ENCODE measurements at regions not wholly inside any gene's neighbourhood (a gene's known extent, or its start where the extent isn't known, plus 50 kb on each side); places are given as distances from the start of the nearest gene placed in this dataset.

DNA sequence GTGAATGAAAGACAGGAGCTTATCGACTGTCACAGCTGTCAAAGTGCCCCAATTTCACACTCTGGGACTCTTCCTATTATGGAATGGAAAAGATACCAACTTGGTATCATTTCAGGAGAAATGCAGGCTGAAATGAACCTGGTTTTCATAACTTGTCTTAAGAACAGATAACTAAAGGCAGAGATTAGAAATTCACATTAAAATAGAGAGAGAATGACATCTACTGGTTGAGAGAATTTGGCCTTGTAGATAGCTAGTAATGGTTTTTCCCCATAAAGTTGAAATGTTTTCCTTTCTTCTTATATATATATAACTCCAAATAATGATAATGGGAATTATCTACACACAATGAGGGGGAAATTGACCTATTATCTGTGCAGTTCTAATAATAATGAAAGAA lies 600.2 kb upstream of the CCNG1 start:
- 50 to 75% (median 70%) methylated on average over 1 of the region's 1 CpG for WGBS, 4 donors
- Histone ChIP-seq H3K27ac (no peak overlapping the region), H3K36me3 (replicated peaks in 1 of 2) (no peaks in the 10 kb centered on the region), H3K27me3 (no peaks in the 10 kb centered on the region), H3K9me3 (replicated peaks in 1 of 3) (no peaks in the 10 kb centered on the region), H3K4me3 (no peak overlapping the region), H3K4me1 (replicated peaks in 1 of 2) (no peaks in the 10 kb centered on the region)
- intact Hi-C loops (cut with DNase I): no loop called here
- DNase-seq: no peak
- TF ChIP-seq POLR2A (IDR thresholded peaks at IDR 0.05): no peak
- no peak for TF ChIP-seq CTCF (IDR thresholded peaks at IDR 0.05)

DNA sequence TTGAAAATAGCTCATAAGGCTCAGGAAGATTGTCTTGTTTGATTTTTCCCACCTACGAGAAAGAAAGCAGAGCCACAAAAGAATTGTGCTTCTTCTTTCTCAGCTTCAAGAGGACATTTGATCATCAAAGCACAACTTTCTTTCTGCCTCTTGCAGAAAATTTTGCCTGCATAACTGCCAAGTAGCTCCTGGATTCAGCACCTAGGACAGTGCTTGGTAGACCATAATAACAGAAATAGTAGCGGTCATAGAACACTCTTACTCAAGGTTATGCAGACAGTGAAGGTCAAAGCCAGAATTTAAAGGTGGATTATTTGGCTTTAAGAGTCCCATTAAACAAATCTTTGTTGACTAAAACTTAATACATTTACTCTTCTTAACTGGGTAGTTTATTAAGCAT lies 594.7 kb upstream of the CCNG1 start:
- H3K36me3 ChIP-seq (replicated peaks in 1 of 2): no peaks in the 10 kb centered on the region
- H3K4me1 ChIP-seq (replicated peaks in 1 of 2): no peaks in the 10 kb centered on the region
- no peaks in the 10 kb centered on the region for H3K9me3 ChIP-seq (replicated peaks in 1 of 3)
- no peak for TF ChIP-seq CTCF (IDR thresholded peaks at IDR 0.05)
- H3K4me3 ChIP-seq: no peak overlapping the region
- no peaks in the 10 kb centered on the region for H3K27me3 ChIP-seq
- intact Hi-C loops (cut with DNase I): no loop called here
- no peak for DNase-seq
- 42 to 48% (median 45%) methylated on average over 2 of the region's 2 CpGs for WGBS, 4 donors
- no peak overlapping the region for H3K27ac ChIP-seq

- intact Hi-C loops (cut with DNase I): no loop called here
- Histone ChIP-seq H3K36me3 (replicated peaks in 1 of 2) (no peaks in the 10 kb centered on the region), H3K27ac (no peak overlapping the region), H3K9me3 (replicated peaks in 1 of 3) (no peaks in the 10 kb centered on the region), H3K4me3 (no peak overlapping the region), H3K27me3 (no peaks in the 10 kb centered on the region), H3K4me1 (replicated peaks in 1 of 2) (no peaks in the 10 kb centered on the region)
- TF ChIP-seq POLR2A (IDR thresholded peaks at IDR 0.05): no peak
- no peak for TF ChIP-seq CTCF (IDR thresholded peaks at IDR 0.05)
- WGBS, 4 donors: 73 to 77% (median 74%) methylated on average over 2 of the region's 2 CpGs
- DNase-seq: no peak
Observed at GRCh38 chr5:162852134-162852533, 585.3 kb upstream of the CCNG1 start.

DNA sequence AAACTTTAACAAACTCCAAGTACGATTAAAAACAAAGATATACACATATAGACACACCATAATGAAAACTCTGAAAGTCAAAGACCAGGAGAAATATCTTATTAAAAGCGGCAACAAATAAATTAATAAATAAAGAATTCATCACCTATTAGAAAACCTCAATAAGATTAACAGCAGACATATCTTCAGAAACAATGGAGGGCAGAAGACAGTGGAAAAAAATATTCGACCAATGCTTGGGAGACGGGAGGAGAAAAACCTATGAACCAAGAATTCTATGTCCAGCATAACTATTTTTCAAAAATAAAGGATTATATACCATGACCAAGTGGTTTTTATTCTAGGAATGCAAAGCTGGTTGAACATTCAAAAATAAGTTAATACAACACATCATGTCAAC lies 578.6 kb upstream of the CCNG1 start:
- TF ChIP-seq CTCF (IDR thresholded peaks at IDR 0.05) (no peak), POLR2A (IDR thresholded peaks at IDR 0.05) (no peak)
- Histone ChIP-seq H3K27ac (no peak overlapping the region), H3K4me1 (replicated peaks in 1 of 2) (no peaks in the 10 kb centered on the region), H3K9me3 (replicated peaks in 1 of 3) (peaks cover 4 to 14% (median 11%) of the 10 kb centered on the region in 3 donors), H3K36me3 (replicated peaks in 1 of 2) (no peaks in the 10 kb centered on the region), H3K27me3 (no peaks in the 10 kb centered on the region), H3K4me3 (no peak overlapping the region)
- intact Hi-C loops (cut with DNase I): no loop called here
- 82 to 92% (median 89%) methylated on average over 4 of the region's 4 CpGs for WGBS, 4 donors
- DNase-seq: no peak

Measured in adrenal gland (tissue), 9 donors.